ENCODE measurements at regions not wholly inside any gene's neighbourhood (a gene's known extent, or its start where the extent isn't known, plus 50 kb on each side); places are given as distances from the start of the nearest gene placed in this dataset.
"Not testable (repeated sequence)": the region's sequence is repeated elsewhere in the genome, so short reads cannot be mapped to it uniquely, and the experiment has no call there.

DNA sequence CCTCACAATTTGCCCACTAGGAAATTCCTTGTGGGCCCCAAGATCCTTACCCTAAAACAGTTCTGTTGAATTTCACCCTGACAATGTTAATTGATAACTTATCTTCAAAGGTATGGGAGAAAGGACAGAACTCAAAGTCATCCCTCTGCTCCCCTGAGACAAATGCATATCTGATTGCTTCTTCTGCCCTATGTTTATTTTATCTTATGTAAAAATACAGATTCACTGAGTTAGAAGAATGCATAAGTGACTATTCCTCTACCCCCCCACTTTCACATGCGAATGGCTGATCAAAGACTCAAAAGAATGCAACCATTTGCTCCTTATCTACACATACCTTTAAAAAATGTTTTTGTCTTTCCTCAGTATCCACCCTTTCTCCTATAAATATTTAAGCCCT is 235.7 kb upstream of the SEMA3C start:
- no peak for ATAC-seq (ENCODE audit: poor library complexity)
- H3K27ac ChIP-seq (ENCODE audit: low read depth in 1 of 2, low read length in 2 of 2), result no peak overlapping the region
- TF ChIP-seq CTCF (IDR thresholded peaks at IDR 0.05), result no peak
- intact Hi-C loops (cut with DNase I, micrococcal nuclease), result no loop called here
- Mint-ChIP-seq H3K36me3 (ENCODE audit: low read depth) (no peaks in the 10 kb centered on the region), H3K27ac (no peak overlapping the region), H3K27me3 (no peaks in the 10 kb centered on the region), H3K4me3 (no peak overlapping the region), H3K4me1 (ENCODE audit: low read depth) (no peaks in the 10 kb centered on the region), H3K9me3 (peaks cover 3% of the 10 kb centered on the region)
- H3K4me1 ChIP-seq (ENCODE audit: insufficient read depth, low read length), result no peaks in the 10 kb centered on the region
- H3K9me3 ChIP-seq (ENCODE audit: control insufficient read depth in 1 of 2, insufficient read depth in 1 of 2, low read length in 2 of 2), result peaks cover 4 to 9% of the 10 kb centered on the region in 2 experiments
- no peaks in the 10 kb centered on the region for H3K36me3 ChIP-seq (ENCODE audit: insufficient read depth, low read length)
- no peaks in the 10 kb centered on the region for H3K27me3 ChIP-seq (ENCODE audit: control insufficient read depth in 1 of 2, insufficient read depth in 2 of 2, low read length in 2 of 2)
- H3K4me3 ChIP-seq (ENCODE audit: low read length), result no peak overlapping the region
- DNase-seq, result no peak
- POLR2A ChIA-PET, result no interaction called here
- CTCF ChIA-PET, result no interaction called here

DNA sequence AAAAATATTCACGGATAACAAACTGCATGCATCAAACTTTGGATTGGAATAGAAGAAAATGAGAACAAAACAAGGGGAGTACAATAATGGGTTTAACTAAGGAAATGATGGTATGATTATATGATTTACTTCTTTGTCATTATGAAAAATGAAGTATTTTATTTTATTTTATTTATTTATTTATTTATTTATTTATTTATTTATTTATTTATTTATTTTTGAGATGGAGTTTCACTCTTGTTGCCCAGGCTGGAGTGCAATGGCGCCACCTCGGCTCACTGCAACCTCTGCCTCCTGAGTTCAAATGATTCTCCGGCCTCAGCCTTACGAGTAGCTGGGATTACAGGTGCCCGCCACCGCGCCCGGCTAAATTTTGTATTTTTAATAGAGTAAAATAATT is 234.1 kb upstream of the SEMA3C start:
- H3K27ac ChIP-seq (ENCODE audit: low read depth in 1 of 2, low read length in 2 of 2); H3K4me3 ChIP-seq (ENCODE audit: low read length); ATAC-seq (ENCODE audit: poor library complexity); H3K27me3 ChIP-seq (ENCODE audit: control insufficient read depth in 1 of 2, insufficient read depth in 2 of 2, low read length in 2 of 2); H3K4me1 ChIP-seq (ENCODE audit: insufficient read depth, low read length); intact Hi-C loops (cut with DNase I, micrococcal nuclease); DNase-seq; POLR2A ChIA-PET; H3K36me3 ChIP-seq (ENCODE audit: insufficient read depth, low read length); H3K9me3 Mint-ChIP-seq; H3K4me1 Mint-ChIP-seq (ENCODE audit: low read depth); H3K27ac Mint-ChIP-seq; CTCF ChIA-PET; H3K4me3 Mint-ChIP-seq; H3K9me3 ChIP-seq (ENCODE audit: control insufficient read depth in 1 of 2, insufficient read depth in 1 of 2, low read length in 2 of 2); H3K36me3 Mint-ChIP-seq (ENCODE audit: low read depth); H3K27me3 Mint-ChIP-seq: not testable (repeated sequence)

- Mint-ChIP-seq H3K27me3 (no peaks in the 10 kb centered on the region), H3K27ac (no peak overlapping the region), H3K4me1 (ENCODE audit: low read depth) (no peaks in the 10 kb centered on the region), H3K36me3 (ENCODE audit: low read depth) (no peaks in the 10 kb centered on the region), H3K4me3 (no peak overlapping the region), H3K9me3 (peaks cover 6% of the 10 kb centered on the region)
- no peaks in the 10 kb centered on the region for H3K36me3 ChIP-seq (ENCODE audit: insufficient read depth, low read length)
- peaks cover 0 to 9% of the 10 kb centered on the region in 2 experiments for H3K9me3 ChIP-seq (ENCODE audit: control insufficient read depth in 1 of 2, insufficient read depth in 1 of 2, low read length in 2 of 2)
- no peak for TF ChIP-seq CTCF (IDR thresholded peaks at IDR 0.05)
- intact Hi-C loops (cut with DNase I, micrococcal nuclease), result no loop called here
- H3K27me3 ChIP-seq (ENCODE audit: control insufficient read depth in 1 of 2, insufficient read depth in 2 of 2, low read length in 2 of 2), result no peaks in the 10 kb centered on the region
- no peak overlapping the region for H3K27ac ChIP-seq (ENCODE audit: low read depth in 1 of 2, low read length in 2 of 2)
- H3K4me3 ChIP-seq (ENCODE audit: low read length), result no peak overlapping the region
- no peak for ATAC-seq (ENCODE audit: poor library complexity)
- CTCF ChIA-PET, result no interaction called here
- no peaks in the 10 kb centered on the region for H3K4me1 ChIP-seq (ENCODE audit: insufficient read depth, low read length)
- no peak for DNase-seq
- POLR2A ChIA-PET, result no interaction called here
Measured at GRCh38 chr7:81150951-81151361, 232.1 kb upstream of the SEMA3C start.

GRCh38 chr7:81143856-81144255 is 225.0 kb upstream of the SEMA3C start:
- H3K27me3 Mint-ChIP-seq, result no peaks in the 10 kb centered on the region
- no peak overlapping the region for H3K4me3 Mint-ChIP-seq
- no peaks in the 10 kb centered on the region for H3K4me1 ChIP-seq (ENCODE audit: insufficient read depth, low read length)
- H3K27ac Mint-ChIP-seq, result no peak overlapping the region
- peaks cover 7% of the 10 kb centered on the region for H3K9me3 Mint-ChIP-seq
- ChIA-PET CTCF (no interaction called here), POLR2A (no interaction called here)
- no peak overlapping the region for H3K4me3 ChIP-seq (ENCODE audit: low read length)
- ATAC-seq (ENCODE audit: poor library complexity) (no peak), DNase-seq (no peak)
- H3K36me3 Mint-ChIP-seq (ENCODE audit: low read depth), result no peaks in the 10 kb centered on the region
- H3K9me3 ChIP-seq (ENCODE audit: control insufficient read depth in 1 of 2, insufficient read depth in 1 of 2, low read length in 2 of 2), result peaks cover 0 to 9% of the 10 kb centered on the region in 2 experiments
- H3K27ac ChIP-seq (ENCODE audit: low read depth in 1 of 2, low read length in 2 of 2), result no peak overlapping the region
- H3K4me1 Mint-ChIP-seq (ENCODE audit: low read depth), result no peaks in the 10 kb centered on the region
- H3K27me3 ChIP-seq (ENCODE audit: control insufficient read depth in 1 of 2, insufficient read depth in 2 of 2, low read length in 2 of 2), result no peaks in the 10 kb centered on the region
- intact Hi-C loops (cut with DNase I, micrococcal nuclease), result no loop called here
- TF ChIP-seq CTCF (IDR thresholded peaks at IDR 0.05), result no peak
- H3K36me3 ChIP-seq (ENCODE audit: insufficient read depth, low read length), result no peaks in the 10 kb centered on the region

DNA sequence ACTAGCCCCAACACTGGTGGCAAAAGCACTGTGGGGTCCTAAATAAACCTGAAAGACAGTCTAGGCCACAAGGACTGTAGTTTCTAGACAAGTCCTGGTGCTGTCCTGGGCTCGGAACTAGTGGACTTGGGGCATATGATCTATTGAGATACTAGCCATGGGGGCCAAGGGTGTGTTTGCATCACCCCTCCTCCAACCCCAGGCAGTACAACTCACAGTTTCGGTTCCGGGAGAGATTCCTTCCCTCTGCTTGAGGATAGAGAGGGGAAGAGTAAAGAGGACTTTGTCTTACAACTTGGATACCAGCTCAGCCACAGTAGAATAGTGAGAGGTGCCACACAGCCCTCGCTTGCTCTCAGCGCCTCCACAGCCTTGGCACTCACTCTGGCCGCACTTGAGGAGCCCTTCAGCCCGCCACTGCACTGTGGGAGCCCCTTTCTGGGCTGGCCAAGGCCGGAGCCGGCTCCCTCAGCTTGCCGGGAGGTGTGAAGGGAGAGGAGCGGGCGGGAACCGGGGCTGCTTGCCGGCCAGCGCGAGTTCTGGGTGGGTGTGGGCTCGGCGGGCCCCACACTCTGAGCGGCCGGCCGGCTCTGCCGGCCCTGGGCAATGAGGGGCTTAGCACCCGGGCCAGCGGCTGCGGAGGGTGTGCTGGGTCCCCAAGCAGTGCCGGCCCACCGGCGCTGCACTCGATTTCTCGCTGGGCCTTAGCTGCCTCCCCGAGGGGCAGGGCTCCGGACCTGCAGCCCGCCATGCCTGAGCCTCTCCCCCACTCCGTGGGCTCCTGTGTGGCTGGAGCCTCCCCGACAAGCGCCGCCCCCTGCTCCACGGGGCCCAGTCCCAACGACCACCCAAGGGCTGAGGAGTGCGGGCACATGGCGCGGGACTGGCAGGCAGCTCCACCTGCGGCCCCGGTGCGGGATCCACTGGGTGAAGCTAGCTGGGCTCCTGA is 222.7 kb upstream of the SEMA3C start:
- ATAC-seq (ENCODE audit: poor library complexity); H3K4me3 ChIP-seq (ENCODE audit: low read length); H3K27ac Mint-ChIP-seq; H3K36me3 ChIP-seq (ENCODE audit: insufficient read depth, low read length); H3K27ac ChIP-seq (ENCODE audit: low read depth in 1 of 2, low read length in 2 of 2); H3K4me1 ChIP-seq (ENCODE audit: insufficient read depth, low read length); POLR2A ChIA-PET; H3K27me3 ChIP-seq (ENCODE audit: control insufficient read depth in 1 of 2, insufficient read depth in 2 of 2, low read length in 2 of 2); H3K9me3 Mint-ChIP-seq; CTCF ChIA-PET; intact Hi-C loops (cut with DNase I, micrococcal nuclease); H3K4me1 Mint-ChIP-seq (ENCODE audit: low read depth); H3K27me3 Mint-ChIP-seq; H3K36me3 Mint-ChIP-seq (ENCODE audit: low read depth); H3K4me3 Mint-ChIP-seq: not testable (repeated sequence)
- DNase-seq, result peak in 1 of 14 experiments; percentile 4
- peaks cover 0 to 11% of the 10 kb centered on the region in 2 experiments for H3K9me3 ChIP-seq (ENCODE audit: control insufficient read depth in 1 of 2, insufficient read depth in 1 of 2, low read length in 2 of 2)
